H1 (cell line): ENCODE measurements at regions not wholly inside any gene's neighbourhood (a gene's known extent, or its start where the extent isn't known, plus 50 kb on each side); places are given as distances from the start of the nearest gene placed in this dataset.

ENCODE experiments used
- BCL11A ChIP-seq, 2 experiments: IDR thresholded peaks; one replicate each; pipeline ENCODE4 v1.6.1; 2011; ENCODE audit warnings: low read depth in 2 of 2, low read length in 2 of 2, mild to moderate bottlenecking in 2 of 2
- CEBPB ChIP-seq: IDR thresholded peaks from 2 replicates; pipeline ENCODE4 v1.6.1; 2012; ENCODE audit warnings: low read depth, low read length
- CHD7 ChIP-seq: fragments of 300-600 bp; sonication (generic); IDR thresholded peaks from 2 replicates; pipeline ENCODE4 v1.7.1; 2012; ENCODE audit warnings: low read length, moderate library complexity, mild to moderate bottlenecking, inconsistent platforms; ENCODE audit not compliant: insufficient replicate concordance
- EGR1 ChIP-seq: IDR thresholded peaks from 2 replicates; pipeline ENCODE4 v1.6.1; 2011; ENCODE audit warnings: low read depth, low read length, borderline replicate concordance
- GTF2F1 ChIP-seq: IDR thresholded peaks from 2 replicates; pipeline ENCODE4 v1.6.1; 2012; ENCODE audit warnings: low read depth, low read length, improper control_type of control experiment, borderline replicate concordance
- POLR2A ChIP-seq, 2 experiments: IDR thresholded peaks; 1 replicate in 1 of 2; 2 replicates in 1 of 2; pipeline ENCODE4 v1.6.1; 2011; ENCODE audit warnings: low read depth in 2 of 2, low read length in 2 of 2, mild to moderate bottlenecking in 2 of 2; ENCODE audit errors: control extremely low read depth in 1 of 2
- RXRA ChIP-seq: IDR thresholded peaks from 2 replicates; pipeline ENCODE4 v1.6.1; 2011; ENCODE audit warnings: low read depth, mild to moderate bottlenecking, low read length, moderate library complexity; ENCODE audit not compliant: insufficient read depth
- SIX5 ChIP-seq: IDR thresholded peaks from 2 replicates; pipeline ENCODE4 v1.6.1; 2011; ENCODE audit warnings: mild to moderate bottlenecking, low read depth, low read length
- SP2 ChIP-seq: IDR thresholded peaks from 2 replicates; pipeline ENCODE4 v1.6.1; 2012; ENCODE audit warnings: mild to moderate bottlenecking, low read length, inconsistent platforms
- SRF ChIP-seq: IDR thresholded peaks from 2 replicates; pipeline ENCODE4 v1.6.1; 2011; ENCODE audit warnings: mild to moderate bottlenecking, low read depth, low read length, moderate library complexity
- ZNF274 ChIP-seq: IDR thresholded peaks from 2 replicates; pipeline ENCODE4 v1.7.0; 2012; ENCODE audit warnings: low read length, borderline replicate concordance; ENCODE audit errors: extremely low read depth
- TF ChIP-seq, protein P1 (sequence below): IDR thresholded peaks from 2 replicates; pipeline ENCODE4 v1.6.1; 2012; ENCODE audit warnings: low read length, inconsistent platforms

- TF ChIP-seq CHD7 (no peak), POLR2A (IDR thresholded peaks at IDR 0.05; ENCODE audit: control extremely low read depth in 1 of 2, low read depth in 2 of 2, low read length in 2 of 2) (no peak), SIX5 (no peak), ZNF274 (no peak), SRF (no peak), GTF2F1 (no peak), SP2 (no peak), RXRA (no peak), EGR1 (no peak), CEBPB (no peak), BCL11A (IDR thresholded peaks at IDR 0.05; ENCODE audit: low read depth in 2 of 2, low read length in 2 of 2) (no peak)
- TF ChIP-seq, protein P1, sequence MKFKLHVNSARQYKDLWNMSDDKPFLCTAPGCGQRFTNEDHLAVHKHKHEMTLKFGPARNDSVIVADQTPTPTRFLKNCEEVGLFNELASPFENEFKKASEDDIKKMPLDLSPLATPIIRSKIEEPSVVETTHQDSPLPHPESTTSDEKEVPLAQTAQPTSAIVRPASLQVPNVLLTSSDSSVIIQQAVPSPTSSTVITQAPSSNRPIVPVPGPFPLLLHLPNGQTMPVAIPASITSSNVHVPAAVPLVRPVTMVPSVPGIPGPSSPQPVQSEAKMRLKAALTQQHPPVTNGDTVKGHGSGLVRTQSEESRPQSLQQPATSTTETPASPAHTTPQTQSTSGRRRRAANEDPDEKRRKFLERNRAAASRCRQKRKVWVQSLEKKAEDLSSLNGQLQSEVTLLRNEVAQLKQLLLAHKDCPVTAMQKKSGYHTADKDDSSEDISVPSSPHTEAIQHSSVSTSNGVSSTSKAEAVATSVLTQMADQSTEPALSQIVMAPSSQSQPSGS, result no peak
Observed at GRCh38 chr10:29795850-29796249, 161.1 kb upstream of the SVIL start (continued).
